ENCODE measurements at regions not wholly inside any gene's neighbourhood (a gene's known extent, or its start where the extent isn't known, plus 50 kb on each side); places are given as distances from the start of the nearest gene placed in this dataset.

DNA sequence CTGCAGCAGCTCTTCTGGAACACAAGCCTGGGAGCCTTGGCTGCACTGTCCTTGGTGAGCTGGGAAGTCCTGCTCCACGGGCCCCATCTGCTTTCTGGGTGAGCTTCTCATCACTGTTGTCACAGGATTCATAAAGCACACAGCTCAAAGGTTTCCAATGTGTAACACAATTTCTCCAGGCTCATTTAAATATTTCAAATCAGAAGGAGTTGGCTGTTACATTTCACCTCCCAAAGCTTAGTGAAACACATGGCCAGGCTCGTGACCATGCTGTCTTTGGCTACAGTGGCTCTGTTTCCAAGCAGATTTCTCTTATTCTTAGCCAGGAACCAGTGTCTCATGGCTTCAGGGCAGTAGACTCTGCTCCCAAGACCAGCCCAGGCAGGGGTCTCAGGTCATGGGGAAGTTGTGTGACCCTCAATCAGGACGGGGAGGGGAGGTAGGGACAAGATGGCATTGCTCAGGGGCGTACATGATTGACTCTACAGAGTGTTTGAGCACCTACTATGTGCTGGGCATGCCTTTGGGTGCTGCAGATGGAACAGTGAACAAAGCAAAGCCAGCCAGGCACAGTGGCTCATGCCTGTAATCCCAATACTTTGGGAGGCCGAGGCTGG, 353.0 kb downstream of the NPHP4 start:
- TF ChIP-seq, protein P1, sequence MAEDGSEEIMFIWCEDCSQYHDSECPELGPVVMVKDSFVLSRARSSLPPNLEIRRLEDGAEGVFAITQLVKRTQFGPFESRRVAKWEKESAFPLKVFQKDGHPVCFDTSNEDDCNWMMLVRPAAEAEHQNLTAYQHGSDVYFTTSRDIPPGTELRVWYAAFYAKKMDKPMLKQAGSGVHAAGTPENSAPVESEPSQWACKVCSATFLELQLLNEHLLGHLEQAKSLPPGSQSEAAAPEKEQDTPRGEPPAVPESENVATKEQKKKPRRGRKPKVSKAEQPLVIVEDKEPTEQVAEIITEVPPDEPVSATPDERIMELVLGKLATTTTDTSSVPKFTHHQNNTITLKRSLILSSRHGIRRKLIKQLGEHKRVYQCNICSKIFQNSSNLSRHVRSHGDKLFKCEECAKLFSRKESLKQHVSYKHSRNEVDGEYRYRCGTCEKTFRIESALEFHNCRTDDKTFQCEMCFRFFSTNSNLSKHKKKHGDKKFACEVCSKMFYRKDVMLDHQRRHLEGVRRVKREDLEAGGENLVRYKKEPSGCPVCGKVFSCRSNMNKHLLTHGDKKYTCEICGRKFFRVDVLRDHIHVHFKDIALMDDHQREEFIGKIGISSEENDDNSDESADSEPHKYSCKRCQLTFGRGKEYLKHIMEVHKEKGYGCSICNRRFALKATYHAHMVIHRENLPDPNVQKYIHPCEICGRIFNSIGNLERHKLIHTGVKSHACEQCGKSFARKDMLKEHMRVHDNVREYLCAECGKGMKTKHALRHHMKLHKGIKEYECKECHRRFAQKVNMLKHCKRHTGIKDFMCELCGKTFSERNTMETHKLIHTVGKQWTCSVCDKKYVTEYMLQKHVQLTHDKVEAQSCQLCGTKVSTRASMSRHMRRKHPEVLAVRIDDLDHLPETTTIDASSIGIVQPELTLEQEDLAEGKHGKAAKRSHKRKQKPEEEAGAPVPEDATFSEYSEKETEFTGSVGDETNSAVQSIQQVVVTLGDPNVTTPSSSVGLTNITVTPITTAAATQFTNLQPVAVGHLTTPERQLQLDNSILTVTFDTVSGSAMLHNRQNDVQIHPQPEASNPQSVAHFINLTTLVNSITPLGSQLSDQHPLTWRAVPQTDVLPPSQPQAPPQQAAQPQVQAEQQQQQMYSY (CRISPR knock-in tag; IDR thresholded peaks at IDR 0.05) = no peak
- TF ChIP-seq, protein P2, sequence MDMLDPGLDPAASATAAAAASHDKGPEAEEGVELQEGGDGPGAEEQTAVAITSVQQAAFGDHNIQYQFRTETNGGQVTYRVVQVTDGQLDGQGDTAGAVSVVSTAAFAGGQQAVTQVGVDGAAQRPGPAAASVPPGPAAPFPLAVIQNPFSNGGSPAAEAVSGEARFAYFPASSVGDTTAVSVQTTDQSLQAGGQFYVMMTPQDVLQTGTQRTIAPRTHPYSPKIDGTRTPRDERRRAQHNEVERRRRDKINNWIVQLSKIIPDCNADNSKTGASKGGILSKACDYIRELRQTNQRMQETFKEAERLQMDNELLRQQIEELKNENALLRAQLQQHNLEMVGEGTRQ (IDR thresholded peaks at IDR 0.05; ENCODE audit: borderline replicate concordance, low read depth, low read length) = no peak
- no peak for TF ChIP-seq RBBP5 (conservative IDR thresholded peaks at IDR 0.05)
- TF ChIP-seq TCF12 (IDR thresholded peaks at IDR 0.05; ENCODE audit: low read depth, low read length) = no peak
- no peak for TF ChIP-seq POLR2AphosphoS5 (IDR thresholded peaks at IDR 0.05; ENCODE audit: low read length)
- TF ChIP-seq JUNB (IDR thresholded peaks at IDR 0.05) = no peak
- no peak for TF ChIP-seq CREB1 (IDR thresholded peaks at IDR 0.05; ENCODE audit: low read depth)
